NCI-H2107 treated with DMSO at 0.1 percent for 48 hours (cell line): ENCODE measurements at regions not wholly inside any gene's neighbourhood (a gene's known extent, or its start where the extent isn't known, plus 50 kb on each side); places are given as distances from the start of the nearest gene placed in this dataset.
A peak's percentile ranks its signal among the peaks of the same experiment; 100 is the strongest.

Source experiments
- DNase-seq: peaks from one replicate; lab custom pipeline; 2025; ENCODE audit not compliant: unreplicated experiment; lab: John Stamatoyannopoulos, UW

- DNase-seq: no peak
These were observed 132.7 kb upstream of the TNC start for GRCh38 chr9:115250621-115251032.

- no peak for DNase-seq
These were observed 136.6 kb upstream of the TNC start for GRCh38 chr9:115254287-115255180.

GRCh38 chr9:115261656-115262081, 143.7 kb upstream of the TNC start:
- no peak for DNase-seq

GRCh38 chr9:115262477-115262876, 144.5 kb upstream of the TNC start:
- DNase-seq: peak; percentile 49

- no peak for DNase-seq
These were observed 145.0 kb upstream of the TNC start for GRCh38 chr9:115262952-115263351.

GRCh38 chr9:115263371-115264075, 145.6 kb upstream of the TNC start:
- DNase-seq: no peak

- no peak for DNase-seq
These were observed 146.4 kb upstream of the TNC start for GRCh38 chr9:115264313-115264712.

- no peak for DNase-seq
These were observed 149.8 kb upstream of the TNC start for GRCh38 chr9:115267790-115268189.

- DNase-seq: no peak
These were observed 157.8 kb upstream of the TNC start for GRCh38 chr9:115275753-115276152.

- DNase-seq: no peak
These were observed 158.7 kb upstream of the TNC start for GRCh38 chr9:115276621-115277020.

- DNase-seq: no peak
These were observed 159.3 kb upstream of the TNC start for GRCh38 chr9:115277301-115277700.

- DNase-seq: no peak
These were observed 160.5 kb upstream of the TNC start for GRCh38 chr9:115278326-115279035.

- DNase-seq: no peak
These were observed 165.4 kb upstream of the TNC start for GRCh38 chr9:115283395-115283794.

GRCh38 chr9:115285836-115286235, 167.9 kb upstream of the TNC start:
- DNase-seq: no peak

- no peak for DNase-seq
These were observed 168.5 kb upstream of the TNC start for GRCh38 chr9:115286411-115286810.

GRCh38 chr9:115289757-115290208, 171.8 kb upstream of the TNC start:
- DNase-seq: no peak

- DNase-seq: no peak
These were observed 173.9 kb upstream of the TNC start for GRCh38 chr9:115291841-115292240.

- no peak for DNase-seq
These were observed 174.8 kb upstream of the TNC start for GRCh38 chr9:115292584-115293279.

GRCh38 chr9:115295734-115296133, 177.8 kb upstream of the TNC start:
- no peak for DNase-seq

GRCh38 chr9:115296831-115297565, 179.0 kb upstream of the TNC start:
- DNase-seq: no peak
